HG03460 (cell line): ENCODE measurements at regions not wholly inside any gene's neighbourhood (a gene's known extent, or its start where the extent isn't known, plus 50 kb on each side); places are given as distances from the start of the nearest gene placed in this dataset.

Experiments used
- ATAC-seq: cut with Tn5 transposase; IDR thresholded peaks from one replicate; pipeline ENCODE4 v1.9.1; 2021; ENCODE audit not compliant: unreplicated experiment

DNA sequence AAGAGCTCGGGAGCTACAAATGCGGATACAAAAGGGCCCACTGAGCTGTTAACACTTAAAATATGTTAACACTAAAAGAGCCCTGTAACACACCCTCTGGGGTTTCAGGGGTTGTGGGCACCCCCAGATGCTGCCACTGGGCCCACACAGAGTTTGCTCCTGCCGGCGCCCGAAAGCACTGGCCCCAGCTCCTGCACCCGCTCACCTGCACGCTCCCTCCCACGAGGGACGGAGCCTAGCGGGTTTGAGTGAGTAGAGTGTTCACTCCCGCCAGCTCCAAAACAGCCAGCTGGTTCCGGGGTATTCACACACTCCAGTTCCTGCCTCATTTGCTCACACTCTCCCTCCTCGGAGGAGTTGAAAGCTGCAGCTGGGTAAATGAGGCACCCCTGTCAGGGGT is 357.7 kb downstream of the ETNK1 start:
- ATAC-seq, result no peak

DNA sequence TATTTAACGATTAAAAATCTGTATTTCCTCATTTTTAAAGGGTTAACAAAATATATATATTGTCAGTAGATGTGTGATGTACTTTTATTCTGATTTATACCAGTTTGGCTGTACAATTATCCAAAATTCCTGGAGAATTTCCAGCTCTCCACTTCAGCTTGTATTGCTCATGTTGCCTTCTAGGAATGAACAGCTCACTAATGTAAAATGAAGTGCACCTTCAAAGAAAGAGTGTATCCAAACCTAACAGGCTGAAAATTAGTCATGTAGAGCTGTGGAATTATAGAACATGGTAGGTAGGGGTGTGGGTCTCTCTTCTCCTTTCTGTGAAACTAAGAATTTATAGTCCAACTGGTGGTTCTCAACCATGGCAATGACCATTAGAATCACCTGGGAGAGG is 362.0 kb downstream of the ETNK1 start:
- no peak for ATAC-seq

DNA sequence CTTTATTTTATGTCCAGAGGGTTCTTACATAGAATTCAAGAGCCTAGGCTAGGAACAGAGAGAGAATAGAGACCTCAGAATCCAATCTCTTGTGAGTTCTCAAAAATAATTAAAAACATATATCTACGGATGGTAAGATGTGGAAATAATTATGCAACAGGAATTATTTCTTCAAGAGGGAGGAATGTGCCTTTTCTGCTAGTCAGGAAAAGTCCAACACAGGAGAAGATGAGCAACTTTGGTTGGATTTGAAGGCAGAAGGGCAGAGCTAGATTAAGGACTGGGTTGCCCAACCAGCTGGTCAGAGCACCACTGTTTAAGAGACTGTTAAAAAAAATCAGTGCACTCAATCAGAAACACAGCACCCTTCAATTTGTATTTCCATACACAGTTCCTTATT is 365.5 kb downstream of the ETNK1 start:
- ATAC-seq, result no peak

DNA sequence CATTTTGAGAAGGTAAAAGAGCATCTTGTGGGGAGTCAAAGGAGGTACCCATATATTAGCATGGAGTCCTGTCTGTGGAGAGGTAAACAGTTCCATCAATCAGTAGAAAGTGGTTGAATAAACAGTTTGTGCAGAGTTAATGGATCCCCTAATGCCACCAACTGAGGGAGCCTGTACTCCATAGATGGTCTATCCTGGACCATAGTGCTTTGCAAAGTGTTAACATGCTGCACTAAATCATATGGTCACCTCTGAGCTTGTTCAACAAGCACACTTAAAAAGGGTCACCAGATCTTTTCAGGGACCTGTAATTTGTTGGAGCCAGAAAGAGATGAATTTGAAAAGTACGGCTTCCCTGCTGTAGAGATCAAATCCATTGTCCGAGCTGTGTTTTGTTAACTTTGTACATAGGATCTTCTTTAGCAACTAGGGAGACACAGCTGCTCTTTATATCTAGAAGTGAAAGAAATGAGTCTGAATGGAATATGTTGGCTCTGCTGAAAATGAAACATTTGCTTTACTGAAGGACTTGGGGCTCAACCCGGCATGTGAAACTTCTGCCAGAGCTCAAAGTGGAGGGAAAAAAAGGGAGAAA is 366.4 kb downstream of the ETNK1 start:
- ATAC-seq, result no peak

DNA sequence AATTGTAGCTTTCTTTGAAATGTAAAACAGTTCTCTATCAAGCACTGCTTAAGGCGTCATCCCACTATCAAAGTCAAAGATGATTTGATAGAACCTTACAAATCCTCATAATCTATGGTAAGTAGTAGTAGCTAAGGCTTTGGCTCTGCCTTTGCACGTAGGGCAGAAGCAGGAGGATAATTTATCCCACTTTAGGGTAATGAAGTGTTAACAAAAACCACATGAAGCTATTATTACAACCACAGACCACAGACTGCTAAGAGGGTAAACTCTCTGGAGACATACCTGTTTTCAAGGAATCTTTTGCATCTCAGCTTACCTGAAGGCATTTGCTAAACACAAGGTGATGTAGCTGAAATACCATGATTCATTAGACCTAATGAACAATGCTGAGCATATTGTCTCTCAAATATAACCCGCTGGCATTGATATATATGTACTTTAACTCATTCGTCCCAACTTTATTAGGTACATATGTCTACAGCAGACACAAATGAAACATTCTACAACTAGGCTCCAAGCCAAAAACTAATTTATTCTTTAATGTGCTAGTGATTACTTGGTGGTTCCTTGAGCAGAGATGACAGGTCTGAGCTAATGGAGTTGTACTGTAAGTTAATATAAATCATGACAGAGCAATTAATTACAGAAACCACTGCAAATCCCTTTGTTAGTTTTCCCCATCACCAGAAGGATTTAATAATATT is 368.8 kb downstream of the ETNK1 start:
- no peak for ATAC-seq

DNA sequence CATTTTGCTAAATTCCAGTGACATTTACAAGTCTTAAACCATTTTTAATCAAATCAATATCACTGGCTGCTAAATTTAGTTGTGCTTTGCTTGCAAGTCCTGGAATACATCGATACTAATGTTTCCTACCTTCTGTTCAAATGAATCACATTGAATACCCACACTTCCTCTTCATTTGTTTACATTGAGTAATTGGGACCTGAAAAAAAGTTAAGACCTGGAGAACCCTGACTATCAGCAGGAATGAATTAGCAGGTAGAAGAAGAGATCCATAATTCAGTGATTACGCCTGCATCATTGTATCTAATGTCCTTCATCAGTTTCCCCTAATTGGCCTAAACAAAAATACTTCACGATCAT is 369.3 kb downstream of the ETNK1 start:
- ATAC-seq, result no peak

DNA sequence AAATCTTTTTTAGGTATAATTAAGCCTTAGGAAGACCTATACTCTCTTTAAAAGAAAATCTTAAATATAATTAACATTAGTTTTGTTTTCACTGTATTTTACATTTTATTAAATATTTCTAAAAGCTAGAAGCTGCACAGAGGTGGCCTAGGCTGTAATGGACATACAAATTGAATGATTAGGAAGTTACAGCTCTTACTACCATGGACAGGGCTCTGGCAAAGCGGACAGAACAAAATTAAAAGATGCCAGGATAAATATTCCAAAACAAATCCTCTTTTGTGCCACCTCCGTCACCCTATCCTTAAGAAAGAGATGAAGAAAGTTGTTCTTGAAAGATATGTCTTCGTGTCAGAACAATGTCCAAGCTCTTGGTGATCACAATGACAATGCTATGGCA is 376.5 kb downstream of the ETNK1 start:
- no peak for ATAC-seq

DNA sequence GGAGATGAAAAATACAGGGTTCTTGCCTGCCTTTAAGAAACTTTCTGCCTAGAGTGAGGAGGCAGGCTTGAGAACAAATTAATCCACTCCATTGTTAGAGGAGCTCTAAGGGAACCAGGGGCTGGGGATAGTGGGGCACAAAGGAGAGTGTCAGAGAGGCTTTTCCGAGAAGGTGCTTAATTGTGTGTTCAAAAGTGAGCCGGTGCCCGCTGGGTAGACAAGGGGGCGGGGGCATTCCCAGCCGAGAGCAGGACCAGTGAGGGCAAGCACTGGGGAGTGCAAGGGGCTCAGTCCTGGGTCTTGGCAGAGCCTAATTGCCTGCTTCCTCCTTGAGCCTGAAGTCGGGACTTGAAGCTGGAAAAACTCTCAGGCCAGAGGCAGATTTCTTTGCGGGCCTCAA is 377.4 kb downstream of the ETNK1 start:
- no peak for ATAC-seq

DNA sequence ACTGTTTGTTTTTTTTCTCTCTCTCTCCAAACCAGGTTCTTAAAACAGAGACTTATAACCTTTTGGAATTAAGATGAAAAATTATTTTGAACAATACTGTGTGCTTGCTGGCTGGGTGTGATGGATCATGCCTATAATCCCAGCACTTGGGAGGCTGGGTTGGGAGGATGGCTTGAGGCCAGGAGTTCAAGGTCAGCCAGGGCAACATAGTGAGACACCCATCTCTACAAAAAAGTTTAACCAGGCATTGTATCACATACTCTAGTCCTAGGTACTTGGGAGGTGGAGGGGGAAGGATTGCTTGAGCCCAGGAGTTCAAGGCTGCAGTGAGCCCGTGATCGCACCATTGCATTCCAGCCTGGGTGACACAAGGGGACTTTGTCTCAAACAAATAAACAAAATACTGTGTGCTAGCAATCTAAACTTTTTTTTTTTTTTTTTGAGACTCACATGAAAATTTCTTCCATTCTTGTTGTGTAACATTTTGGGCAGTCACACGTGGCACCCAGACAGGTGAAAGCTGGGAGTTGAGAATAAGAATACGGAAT is 379.6 kb downstream of the ETNK1 start:
- no peak for ATAC-seq

DNA sequence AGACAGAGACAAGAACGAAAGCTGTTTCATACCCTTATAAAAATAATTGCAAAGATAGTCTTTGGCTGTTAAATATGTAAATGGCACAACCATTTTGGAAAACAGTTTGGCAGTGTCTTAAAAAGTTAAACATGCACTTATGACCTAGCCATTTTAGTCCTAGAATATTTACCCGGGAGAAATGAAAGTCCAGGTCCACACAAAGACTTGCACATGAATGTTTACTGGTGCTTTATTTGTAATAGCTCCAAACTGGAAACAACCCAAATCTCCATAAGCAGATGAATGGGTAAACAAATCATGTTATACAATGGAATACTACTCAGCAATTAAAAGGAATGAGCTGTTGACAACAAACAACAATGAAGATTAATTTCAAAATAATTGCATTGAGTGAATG is 380.4 kb downstream of the ETNK1 start:
- no peak for ATAC-seq

DNA sequence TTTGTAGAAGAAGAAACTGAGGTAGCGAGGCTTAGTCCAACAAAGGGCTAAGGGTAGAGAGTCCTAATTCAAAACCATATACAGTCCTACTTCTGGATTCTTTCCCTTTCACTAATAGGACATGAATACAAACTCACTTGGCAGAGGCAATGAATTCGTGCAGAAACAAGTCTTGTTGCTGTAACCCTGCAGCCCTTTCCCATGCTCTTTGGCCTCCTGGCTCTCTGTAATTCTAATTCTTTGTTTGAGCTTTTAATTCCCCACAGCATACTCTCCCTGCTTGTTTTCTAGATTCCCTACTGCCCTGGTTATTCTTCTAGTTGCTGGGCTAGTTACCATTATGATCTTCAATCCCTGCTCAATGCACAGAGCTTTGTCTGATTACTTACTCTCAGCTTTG is 381.4 kb downstream of the ETNK1 start:
- ATAC-seq, result no peak

DNA sequence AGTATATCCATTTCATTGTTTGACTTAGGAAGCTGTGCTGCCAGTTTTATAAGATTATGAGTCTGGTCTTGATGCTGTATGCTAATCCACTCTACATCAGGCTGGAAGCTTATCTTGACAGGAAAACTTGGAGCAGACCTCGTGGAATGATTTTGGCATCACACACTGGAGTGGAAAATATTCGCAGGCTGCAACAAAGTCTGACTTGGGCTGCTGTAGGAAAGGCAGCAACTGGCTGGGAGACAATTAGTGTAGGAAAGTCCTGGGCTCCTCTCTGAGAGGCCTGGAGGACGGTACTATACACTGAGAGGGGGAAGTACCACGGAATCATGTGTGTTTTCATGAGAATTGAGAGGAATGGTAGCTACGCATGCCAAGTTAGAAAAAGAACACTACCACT is 383.7 kb downstream of the ETNK1 start:
- no peak for ATAC-seq

DNA sequence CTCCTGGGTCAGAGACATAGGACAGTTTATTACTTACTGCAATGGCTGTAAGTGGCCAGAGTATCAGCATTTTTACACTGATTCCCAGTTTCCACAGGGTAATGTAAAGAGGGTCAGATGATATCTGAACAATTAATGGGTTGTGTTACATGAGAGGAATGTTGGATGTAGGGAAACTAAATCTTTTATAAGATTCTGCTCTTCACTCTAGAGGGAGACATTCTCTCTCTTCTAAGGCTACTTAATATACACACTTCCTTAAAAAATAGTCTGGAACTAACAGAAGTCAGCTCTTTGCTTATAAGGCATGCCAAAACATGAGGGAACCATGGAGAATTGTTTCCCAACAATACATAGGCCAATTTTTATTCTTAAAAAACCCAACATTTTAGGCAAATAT is 389.8 kb downstream of the ETNK1 start:
- ATAC-seq, result no peak

DNA sequence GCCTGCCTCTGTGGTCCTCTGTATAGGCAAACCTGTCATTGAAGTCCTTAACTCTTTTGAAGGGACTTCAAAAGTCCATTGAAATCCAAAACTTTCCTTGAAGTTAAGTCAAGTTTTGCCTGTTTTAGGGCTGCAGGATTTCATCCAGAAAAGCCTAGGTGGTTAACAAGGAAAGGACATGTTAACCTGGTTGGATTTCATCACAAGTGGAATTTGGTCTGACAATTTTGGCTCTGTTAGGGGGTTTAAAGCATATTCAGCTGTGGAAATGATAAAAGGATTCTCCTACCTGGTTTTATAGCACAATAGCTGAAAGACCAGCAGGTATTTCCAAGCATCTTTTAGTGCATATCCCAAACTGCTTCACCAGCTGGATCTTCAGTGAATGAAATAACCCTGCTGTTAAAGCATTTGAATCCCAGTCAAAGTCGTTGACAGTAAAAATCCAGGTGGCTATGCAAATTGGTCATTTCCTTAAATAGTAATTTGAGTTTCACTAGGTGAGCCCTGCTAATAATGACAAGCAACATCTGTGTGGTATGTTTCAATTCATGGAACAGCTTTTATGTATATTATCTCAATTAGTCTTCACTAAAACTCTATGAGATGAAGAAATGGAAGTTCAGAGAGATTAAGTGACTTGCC is 400.5 kb downstream of the ETNK1 start:
- no peak for ATAC-seq

DNA sequence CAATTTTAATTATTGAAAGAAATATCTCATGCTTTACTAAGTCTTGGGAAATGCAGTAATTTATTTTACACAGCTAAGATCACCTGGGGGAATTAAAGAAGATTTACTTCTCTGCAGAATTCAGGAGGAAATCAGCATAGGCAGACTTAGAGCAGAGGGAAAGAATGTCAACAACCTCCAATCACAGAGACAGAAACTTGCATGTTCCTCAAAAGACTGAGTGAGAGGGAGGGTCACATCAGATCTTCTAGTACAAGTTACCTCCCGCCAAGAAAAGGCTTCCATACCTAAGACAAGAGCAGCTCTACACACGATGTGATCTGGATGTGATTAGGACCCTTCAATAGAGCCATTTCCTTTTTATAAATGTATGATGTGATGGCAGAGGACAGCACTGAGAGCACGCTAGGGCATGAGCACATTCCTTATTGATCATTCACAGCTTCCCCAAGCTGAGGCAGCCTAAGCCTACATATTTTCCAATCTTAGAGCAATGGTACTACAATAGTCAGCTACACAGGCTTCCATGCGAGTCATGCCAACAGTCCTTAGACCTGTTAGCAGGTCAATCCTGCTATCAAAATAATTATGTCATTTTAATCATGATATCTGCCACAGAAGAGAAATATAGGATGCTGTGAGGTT is 403.3 kb downstream of the ETNK1 start:
- no peak for ATAC-seq

DNA sequence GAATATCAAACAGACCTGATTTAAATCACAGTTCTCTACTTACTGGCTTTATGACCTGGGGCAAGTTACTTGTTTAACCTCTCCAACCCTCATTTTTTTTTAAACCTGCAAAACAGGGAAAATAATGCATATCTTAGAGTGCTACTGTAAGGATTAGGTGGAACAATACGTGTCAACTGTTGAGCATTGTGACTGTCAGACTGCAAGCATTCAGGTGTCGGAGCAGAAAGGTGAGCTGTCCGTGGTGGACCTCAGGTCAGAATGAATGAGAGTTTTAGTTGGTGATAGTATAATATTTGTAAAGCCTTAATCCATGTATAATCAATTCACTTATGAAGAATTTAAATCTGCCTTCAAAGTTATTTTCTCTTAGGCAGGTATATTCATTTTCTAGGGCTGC is 404.2 kb downstream of the ETNK1 start:
- no peak for ATAC-seq

DNA sequence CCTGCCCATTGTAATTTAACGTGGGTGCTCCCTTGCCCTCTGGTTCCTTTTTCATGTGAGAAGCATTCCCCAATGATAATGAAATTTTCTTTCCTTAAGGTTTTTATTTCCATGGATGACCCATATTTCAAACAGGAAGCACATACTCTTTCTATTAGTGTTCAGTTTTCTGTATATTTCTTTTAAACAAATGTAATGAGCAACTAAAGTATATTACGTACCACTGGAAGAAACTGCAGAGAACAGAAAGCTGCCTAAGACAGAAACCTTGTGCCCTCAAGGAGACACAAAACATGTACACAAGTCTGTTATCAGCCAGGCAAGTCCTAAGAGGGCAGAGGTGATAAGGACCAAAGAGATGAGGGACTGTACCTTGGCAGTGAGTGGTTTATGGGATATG is 414.9 kb downstream of the ETNK1 start:
- ATAC-seq, result no peak

DNA sequence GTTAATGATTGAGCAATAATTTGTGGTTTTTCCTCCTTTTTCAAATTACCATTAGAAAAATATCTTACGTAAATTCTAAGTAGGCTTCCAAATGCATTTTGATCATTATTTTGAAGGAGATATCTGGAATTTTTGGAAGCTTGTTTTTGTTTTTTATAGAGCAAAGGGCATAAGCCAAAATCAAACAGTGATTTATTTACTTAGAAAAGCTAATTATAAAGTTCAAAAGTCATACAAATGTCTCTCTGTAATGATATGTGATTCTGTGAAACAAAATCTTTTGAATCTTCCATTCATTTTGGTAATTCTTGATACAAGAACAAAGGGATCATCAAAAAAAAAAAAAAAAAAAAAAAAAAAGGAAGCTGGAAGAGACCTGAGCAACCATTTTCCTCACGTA is 416.8 kb downstream of the ETNK1 start:
- ATAC-seq, result no peak

DNA sequence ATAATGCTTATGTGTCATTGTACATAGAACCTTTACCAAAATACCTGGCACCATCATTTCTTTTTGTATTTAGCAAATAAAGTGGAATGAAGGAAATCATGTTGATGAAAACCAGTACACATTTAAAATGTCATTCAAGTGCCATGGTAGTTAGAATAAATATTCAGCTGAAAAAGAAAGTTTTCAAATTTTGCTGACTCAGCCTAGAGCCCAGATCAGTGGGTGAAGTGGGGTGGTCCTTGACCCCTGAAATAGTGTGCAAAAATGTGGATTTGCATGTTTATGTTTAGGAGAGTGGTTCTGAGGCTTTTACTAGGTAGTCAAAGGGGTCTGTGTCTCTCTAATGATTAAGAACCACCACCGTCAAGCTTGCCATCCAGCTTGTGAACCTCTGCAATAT is 418.7 kb downstream of the ETNK1 start:
- ATAC-seq, result no peak

DNA sequence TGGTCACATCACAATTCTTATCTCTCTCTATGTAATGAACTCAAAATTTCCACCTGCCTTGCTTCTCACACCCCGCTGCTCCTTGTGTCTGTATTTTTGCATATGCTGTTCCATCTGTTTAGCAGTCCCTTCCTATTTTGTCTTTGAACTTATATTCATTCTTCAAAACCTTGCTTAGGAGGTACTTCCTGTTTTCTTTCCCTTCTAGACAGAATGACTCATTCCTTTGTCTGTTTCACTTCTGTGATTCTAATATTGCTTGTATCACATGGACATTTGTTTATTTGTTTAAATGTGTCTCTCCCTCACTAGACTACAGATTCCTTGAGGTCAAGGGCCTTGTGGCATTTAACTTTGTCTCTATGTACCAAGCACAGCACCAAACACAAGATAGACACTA is 424.2 kb downstream of the ETNK1 start:
- peak; percentile 72 for ATAC-seq

DNA sequence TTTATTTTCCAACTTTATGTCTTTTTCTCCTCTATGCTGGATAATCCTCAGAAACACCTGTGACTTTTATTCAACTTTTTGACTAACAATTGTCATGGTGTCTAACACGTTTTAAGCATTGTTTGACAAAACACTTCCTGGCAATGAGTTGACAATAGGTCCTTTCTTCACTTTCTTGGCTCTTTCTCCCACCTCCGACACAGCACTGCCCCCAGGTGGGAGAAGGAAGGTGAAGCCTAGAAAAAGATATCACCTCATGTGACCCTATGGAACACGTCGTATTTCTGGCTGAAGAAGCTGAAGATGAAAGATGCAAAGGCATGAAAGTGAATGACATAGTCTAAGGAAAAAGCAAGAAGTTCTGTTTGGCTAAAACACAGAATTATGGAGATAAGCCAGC is 430.0 kb downstream of the ETNK1 start:
- ATAC-seq, result no peak

DNA sequence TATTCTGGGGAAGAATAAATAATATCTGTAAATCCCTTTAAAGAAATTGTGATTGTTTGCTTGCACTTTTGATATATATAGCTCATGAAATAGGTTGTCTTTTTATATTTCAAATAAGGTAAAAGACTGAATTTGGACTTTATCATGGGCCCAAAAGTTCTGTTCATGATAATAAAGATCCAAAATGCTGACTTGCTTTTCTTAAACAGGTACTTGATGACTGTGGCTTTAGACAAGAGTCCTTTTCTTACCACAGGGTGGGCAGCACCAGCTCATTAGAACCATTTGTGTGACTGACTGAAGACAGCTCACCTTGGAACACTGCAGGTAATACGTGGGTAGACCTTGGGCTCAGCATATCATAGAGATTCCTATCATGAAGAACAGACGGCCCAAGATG is 432.6 kb downstream of the ETNK1 start:
- ATAC-seq, result no peak
